HG02981 (cell line): ENCODE measurements at regions not wholly inside any gene's neighbourhood (a gene's known extent, or its start where the extent isn't known, plus 50 kb on each side); places are given as distances from the start of the nearest gene placed in this dataset.
"Not testable (repeated sequence)": the region's sequence is repeated elsewhere in the genome, so short reads cannot be mapped to it uniquely, and the experiment has no call there.

Experiments used
- ATAC-seq: cut with Tn5 transposase; IDR thresholded peaks from one replicate; pipeline ENCODE4 v1.9.1; 2021; ENCODE audit warnings: mild to moderate bottlenecking, moderate library complexity; ENCODE audit not compliant: unreplicated experiment

GRCh38 chr16:73418691-73419090 is 370.8 kb upstream of the ZFHX3 start:
- ATAC-seq = no peak

GRCh38 chr16:73418051-73418450 is 370.1 kb upstream of the ZFHX3 start:
- no peak for ATAC-seq

- no peak for ATAC-seq
Observed at GRCh38 chr16:73415286-73415685, 367.4 kb upstream of the ZFHX3 start.

GRCh38 chr16:73414638-73415037 is 366.7 kb upstream of the ZFHX3 start:
- ATAC-seq = no peak

- ATAC-seq = no peak
Observed at GRCh38 chr16:73413830-73414190, 365.9 kb upstream of the ZFHX3 start.

GRCh38 chr16:73413091-73413829 is 365.3 kb upstream of the ZFHX3 start:
- no peak for ATAC-seq

- ATAC-seq = no peak
Observed at GRCh38 chr16:73412416-73412815, 364.5 kb upstream of the ZFHX3 start.

GRCh38 chr16:73408716-73409115 is 360.8 kb upstream of the ZFHX3 start:
- no peak for ATAC-seq

GRCh38 chr16:73408311-73408710 is 360.4 kb upstream of the ZFHX3 start:
- ATAC-seq = no peak

- ATAC-seq = no peak
Observed at GRCh38 chr16:73405851-73406250, 357.9 kb upstream of the ZFHX3 start.

- ATAC-seq = no peak
Observed at GRCh38 chr16:73404001-73404400, 356.1 kb upstream of the ZFHX3 start.

- no peak for ATAC-seq
Observed at GRCh38 chr16:73403291-73403690, 355.4 kb upstream of the ZFHX3 start.

GRCh38 chr16:73400951-73401350 is 353.0 kb upstream of the ZFHX3 start:
- ATAC-seq = no peak

GRCh38 chr16:73399997-73400396 is 352.1 kb upstream of the ZFHX3 start:
- ATAC-seq = no peak

GRCh38 chr16:73399486-73399885 is 351.6 kb upstream of the ZFHX3 start:
- ATAC-seq = no peak

- not testable (repeated sequence) for ATAC-seq
Observed at GRCh38 chr16:73398604-73399003, 350.7 kb upstream of the ZFHX3 start.

GRCh38 chr16:73396556-73396955 is 348.6 kb upstream of the ZFHX3 start:
- ATAC-seq = no peak

GRCh38 chr16:73390936-73391335 is 343.0 kb upstream of the ZFHX3 start:
- ATAC-seq = no peak

GRCh38 chr16:73390491-73390890 is 342.6 kb upstream of the ZFHX3 start:
- ATAC-seq = no peak

GRCh38 chr16:73389085-73389484 is 341.2 kb upstream of the ZFHX3 start:
- ATAC-seq = no peak

- no peak for ATAC-seq
Observed at GRCh38 chr16:73387979-73388378, 340.1 kb upstream of the ZFHX3 start.

GRCh38 chr16:73385696-73386095 is 337.8 kb upstream of the ZFHX3 start:
- ATAC-seq = no peak

- no peak for ATAC-seq
Observed at GRCh38 chr16:73384506-73385089, 336.7 kb upstream of the ZFHX3 start.
